VCaP (cell line): ENCODE measurements at regions not wholly inside any gene's neighbourhood (a gene's known extent, or its start where the extent isn't known, plus 50 kb on each side); places are given as distances from the start of the nearest gene placed in this dataset.

ENCODE experiments used
- H3K27ac ChIP-seq: fragments of 450-650 bp; 2 replicates; pipeline ENCODE4 v1.5.1; 2017
- CTCF ChIP-seq: fragments of 450-650 bp; conservative IDR thresholded peaks from 2 replicates; pipeline ENCODE4 v1.5.1; 2017; ENCODE audit warnings: mild to moderate bottlenecking, moderate library complexity

GRCh38 chr2:105497094-105497493 lies 98.2 kb upstream of the FHL2 start:
- H3K27ac ChIP-seq, result no peak overlapping the region
- TF ChIP-seq CTCF, result no peak

GRCh38 chr2:105496271-105496670 lies 97.4 kb upstream of the FHL2 start:
- no peak overlapping the region for H3K27ac ChIP-seq
- no peak for TF ChIP-seq CTCF

GRCh38 chr2:105494683-105495425 lies 96.0 kb upstream of the FHL2 start:
- H3K27ac ChIP-seq, result no peak overlapping the region
- TF ChIP-seq CTCF, result no peak

- TF ChIP-seq CTCF, result no peak
Measured at GRCh38 chr2:105490956-105491355, 92.1 kb upstream of the FHL2 start.

GRCh38 chr2:105490204-105490603 lies 91.4 kb upstream of the FHL2 start:
- no peak for TF ChIP-seq CTCF
- H3K27ac ChIP-seq, result no peak overlapping the region

More at GRCh38 chr2:105490956-105491355, 92.1 kb upstream of the FHL2 start:
- H3K27ac ChIP-seq, result no peak overlapping the region

GRCh38 chr2:105489168-105489878 lies 90.5 kb upstream of the FHL2 start:
- H3K27ac ChIP-seq, result no peak overlapping the region

More at GRCh38 chr2:105489168-105489878, 90.5 kb upstream of the FHL2 start:
- no peak for TF ChIP-seq CTCF
